ENCODE measurements at regions not wholly inside any gene's neighbourhood (a gene's known extent, or its start where the extent isn't known, plus 50 kb on each side); places are given as distances from the start of the nearest gene placed in this dataset.

DNA sequence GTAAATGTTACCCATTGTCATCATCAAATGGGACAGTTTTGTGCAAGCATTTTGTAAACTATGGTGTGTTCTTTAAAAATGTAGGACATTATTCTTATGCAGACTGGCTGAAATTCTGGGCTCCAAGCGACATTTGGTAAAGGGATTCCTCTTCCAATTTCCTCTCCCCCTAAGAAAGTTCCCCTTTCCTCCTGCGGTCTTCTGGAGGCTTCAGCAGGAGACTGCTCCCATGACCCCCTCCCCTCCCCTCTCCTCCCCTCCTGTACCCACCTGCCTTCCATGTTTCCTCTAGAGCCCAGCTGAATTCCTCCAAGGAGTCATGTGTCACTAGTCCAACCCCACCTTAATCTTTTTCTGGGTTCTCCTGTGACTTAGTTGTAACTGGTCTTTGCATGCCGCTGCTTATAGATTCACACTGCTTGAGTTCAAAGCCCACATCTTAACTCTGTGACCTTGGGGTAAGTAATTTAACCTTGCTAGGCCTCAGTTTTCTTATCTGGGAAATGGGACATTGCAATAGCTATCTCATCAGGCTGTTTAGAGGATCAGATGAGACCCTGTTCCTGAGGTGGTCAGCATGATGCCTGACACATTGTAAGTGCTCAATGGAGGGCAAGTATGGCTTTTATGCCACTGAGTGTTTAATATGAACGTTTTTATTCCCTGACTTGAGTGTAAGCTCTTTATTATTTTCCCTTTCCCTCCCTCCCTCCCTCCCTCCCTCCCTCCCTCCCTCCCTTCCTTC lies 69.9 kb upstream of the WDR26 start:
- DNase-seq, result no peak

DNA sequence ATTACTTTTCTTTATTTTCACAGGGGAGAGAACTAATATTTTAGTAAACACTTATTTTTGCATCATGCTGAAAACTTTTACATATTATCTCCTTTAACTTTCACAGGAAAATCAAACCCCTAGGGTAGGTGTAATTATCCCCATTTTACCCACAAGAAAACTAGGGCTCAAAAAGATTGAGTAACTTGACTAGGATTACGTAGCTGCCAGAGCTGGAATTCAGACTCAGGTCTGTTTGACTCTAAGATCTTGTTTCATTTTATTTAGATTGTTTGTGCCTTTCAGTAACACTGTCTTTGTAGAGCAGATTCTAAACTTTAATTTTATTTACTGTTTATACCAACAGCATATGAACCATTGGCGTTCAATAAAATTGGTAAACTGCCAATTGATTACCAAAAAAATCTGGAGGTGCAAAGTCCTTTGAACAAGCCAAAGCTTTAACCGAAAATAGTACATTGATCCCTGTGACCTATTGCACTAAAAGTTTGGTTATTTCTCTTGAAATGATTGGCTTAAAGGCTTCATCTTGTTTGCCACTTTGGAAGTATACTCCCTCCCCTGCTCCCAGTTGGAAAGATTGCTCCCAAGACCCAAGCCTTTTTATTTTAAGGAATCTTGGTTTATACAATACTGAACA lies 71.0 kb upstream of the WDR26 start:
- DNase-seq, result no peak

DNA sequence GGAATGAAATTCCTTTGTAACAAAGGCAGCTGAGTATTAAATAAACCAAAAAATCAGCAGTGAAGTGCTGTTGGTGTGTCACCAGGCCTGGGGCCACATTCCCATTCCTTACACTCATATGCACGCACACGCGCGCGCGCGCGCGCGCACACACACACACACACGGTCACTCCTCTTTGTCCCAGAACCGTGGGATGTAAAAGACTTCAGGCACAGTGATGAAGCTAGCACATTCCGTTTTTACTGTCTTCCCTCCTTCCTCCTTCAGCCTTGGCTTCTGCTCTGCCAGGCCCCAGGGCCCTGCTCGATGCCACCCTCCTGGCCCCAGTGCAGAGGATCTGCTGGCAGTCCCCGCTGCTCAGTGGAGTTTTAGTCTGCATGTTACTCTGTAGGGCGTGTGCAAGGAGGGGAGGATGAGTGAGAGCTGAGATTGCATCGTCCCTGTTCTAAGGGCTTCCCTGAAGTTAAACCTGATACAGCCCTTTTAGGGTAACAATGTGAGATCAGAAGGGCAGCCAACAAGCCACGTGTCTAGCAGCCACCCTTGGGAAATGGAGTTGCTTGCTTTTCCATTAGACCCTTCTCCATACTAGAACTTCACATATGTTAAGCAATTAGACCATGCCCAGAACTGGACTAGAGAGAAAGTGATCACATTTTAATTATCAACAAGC lies 71.7 kb upstream of the WDR26 start:
- DNase-seq, result no peak

DNA sequence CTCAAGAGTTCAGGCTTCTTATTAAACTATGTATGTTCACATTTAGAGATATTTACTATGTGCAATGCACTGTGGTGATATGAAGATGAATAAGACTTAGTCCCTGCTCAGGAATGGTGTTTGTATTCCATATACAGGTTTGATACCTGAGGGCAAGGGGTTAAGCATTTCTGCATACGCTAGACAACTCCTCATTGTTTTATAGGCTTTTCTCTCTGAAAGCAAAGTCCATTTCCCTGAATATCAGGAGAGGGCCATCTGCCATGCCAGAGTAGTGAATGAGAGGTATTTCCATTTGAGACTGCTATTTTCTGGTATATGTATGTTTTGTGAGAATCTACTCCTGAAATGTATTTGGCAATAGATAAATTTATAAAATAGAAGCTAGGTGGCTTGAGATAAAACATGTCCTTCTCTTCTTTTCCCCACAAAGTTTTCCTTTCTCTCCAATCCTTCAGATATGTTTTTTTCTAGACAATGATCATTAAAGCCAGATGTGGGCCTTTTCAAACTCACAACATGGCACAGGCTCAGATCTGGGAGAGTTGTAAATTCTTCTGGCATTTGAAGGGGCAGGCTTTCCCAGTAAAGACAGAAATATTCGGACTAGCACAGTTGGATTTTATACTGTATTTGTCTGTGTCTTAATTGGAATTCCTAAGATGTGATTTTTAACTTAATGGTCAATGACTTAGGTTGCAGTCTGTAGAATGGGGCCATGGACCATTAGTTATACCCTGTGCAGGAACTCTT lies 73.3 kb upstream of the WDR26 start:
- DNase-seq, result no peak

DNA sequence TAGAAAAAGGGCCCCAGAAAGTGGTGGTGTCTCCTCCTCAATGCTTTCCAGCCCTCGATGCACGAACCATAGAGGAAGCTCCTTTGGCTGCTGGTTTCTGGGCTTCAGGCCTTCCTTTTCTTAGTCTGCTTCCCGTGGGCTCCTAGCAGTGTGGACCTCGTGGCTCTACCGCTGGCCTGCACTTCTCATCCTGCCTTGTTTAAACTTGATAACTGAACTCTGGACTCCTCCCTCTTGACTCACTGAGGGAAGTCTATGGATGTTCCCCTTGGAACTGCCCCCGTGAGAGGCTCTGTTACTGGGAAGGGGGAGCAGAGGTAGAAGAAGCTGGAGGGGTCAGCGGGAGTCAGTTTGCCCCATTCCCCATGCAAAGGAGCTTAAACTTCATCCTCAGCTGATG lies 75.3 kb upstream of the WDR26 start:
- peak in 1 of 58 donors; percentile 5 for DNase-seq

DNA sequence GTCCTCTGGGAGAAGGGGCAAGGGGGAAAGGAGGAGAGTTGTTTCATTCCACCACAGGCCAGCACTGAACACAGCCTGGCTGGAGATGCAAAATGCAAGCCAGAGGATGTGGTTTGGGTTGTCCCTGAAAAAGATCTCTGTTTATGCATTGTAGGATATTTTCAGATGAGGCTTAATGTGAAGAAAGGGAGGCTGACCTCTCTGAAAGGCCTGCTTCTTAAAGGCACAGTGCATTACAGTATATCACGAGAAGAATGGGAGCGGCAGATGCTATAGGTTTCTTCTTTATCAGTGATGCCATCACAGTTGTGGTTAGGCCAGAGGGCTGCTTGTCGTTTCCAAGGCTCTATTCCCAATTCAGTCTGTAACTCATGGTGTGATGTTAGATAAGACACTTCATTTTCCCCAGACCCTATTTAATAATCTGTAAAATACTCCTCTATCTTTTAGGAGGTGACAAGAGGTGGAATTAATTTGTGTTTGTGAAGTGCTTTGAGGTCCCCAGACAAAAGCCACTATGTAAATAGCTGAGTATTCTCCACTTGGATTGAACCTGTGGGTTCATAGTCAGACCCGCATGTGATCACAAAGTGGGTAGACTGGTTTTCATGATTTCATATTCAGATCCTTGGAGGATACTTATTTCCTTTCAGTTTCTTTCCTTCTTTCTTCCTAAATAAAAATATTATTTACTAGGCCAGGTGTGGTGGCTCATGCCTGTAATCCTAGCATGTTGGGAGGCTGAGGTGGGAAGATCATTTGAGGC lies 76.5 kb upstream of the WDR26 start:
- no peak for DNase-seq

DNA sequence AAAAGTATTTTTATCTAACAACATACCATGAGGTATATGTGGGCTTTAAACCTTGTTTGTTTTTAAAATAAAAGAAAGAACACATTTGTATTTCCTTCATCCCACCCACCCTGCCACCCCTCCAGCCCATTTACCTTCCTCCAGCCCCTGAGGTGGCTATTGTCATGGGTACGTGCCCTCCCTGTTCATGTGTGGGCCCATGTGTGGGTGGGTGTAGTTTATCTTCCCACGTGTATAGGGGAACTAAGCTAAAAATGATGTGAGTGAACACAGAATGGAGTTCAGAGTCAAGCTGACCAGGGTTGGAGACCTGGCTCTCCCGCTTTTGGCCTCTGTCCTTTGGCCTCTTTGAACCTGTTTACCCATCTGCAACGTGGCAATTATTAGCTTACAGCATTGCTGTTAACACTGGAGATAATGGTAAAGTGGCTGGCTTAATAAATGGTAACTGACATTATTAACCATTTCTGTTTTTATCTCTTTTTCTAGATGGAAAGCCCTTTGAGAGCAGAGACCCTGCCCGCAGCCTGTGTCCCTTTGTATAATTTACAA lies 78.1 kb upstream of the WDR26 start:
- DNase-seq, result no peak

DNA sequence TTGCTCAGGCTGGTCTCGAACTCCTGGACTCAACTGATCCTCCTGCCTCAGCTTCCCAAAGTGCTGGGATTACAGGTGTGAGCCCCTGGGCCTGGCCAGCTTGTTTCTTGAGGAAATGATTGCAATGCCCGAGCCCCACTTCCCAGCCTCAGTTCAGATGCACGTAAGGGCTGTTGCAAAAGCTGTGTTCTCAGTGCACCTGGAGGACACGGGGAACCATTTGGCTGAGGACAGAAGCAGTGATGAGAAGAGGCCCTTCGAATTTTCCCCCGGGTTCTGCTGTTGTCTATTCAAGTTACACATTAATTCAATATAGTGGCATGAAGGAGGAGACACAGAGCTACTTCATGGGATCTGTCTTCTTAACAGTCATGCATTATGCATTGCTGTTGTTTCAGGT lies 78.8 kb upstream of the WDR26 start:
- DNase-seq, result no peak

DNA sequence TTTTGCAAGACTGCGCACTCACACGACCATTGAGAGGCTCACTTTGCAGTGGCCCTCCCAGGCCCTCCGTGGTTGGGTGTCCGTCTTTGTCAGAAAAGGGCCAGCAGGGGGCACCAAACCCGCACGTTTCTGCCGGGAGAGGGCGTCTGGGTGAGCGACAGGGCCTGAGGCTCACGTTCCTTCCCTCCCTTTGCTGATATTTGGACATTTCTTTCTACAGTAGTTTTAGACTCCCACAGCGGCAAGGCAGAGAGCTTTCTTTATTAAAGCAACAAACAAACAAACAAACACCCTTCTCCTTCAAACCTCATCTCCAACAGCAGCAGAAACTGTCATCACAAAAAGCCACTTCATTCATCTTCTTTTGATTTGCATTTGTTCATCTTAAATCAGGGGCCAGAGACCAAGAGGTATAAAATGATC lies 79.2 kb upstream of the WDR26 start:
- peak in 55 of 58 donors; percentile 19 to 86 (median 62) for DNase-seq

DNA sequence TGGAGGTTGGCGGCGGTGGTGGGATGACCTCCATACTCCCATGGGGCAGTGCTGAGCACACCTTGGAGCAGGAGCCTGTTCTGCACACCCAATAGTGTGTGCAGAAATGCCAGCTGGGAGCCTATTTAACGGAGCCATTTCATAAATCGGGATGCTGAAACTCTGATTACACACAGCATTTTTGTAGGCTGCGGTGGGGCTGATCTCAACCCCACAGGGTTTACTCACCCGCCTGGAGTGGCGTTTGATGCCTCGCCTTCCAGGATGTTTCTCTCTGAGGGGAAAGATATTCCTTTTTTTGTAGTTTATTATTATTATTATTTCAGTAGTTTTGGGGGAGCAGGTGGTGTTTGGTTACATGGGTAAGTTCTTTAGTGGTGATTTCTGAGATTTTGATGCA lies 82.6 kb upstream of the WDR26 start:
- no peak for DNase-seq

DNA sequence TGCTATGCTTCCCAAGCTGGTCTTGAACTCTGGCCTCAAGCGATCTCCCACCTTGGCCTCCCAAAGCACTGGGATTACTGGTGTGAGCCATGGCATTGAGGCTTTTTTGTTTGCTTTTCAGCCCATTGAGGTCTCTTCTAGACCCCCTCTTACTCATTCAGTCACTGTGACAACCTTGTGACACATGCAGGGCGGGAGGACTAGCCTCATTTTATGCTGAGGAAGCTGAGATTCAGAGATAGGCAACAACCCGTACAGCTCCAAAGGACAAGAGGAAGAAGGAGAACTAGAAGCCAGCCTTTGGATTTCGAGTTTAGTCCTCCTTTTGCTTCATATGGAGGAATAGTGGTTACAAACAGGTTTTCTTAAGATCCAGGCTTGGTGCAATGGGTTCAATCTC lies 83.9 kb upstream of the WDR26 start:
- no peak for DNase-seq

DNA sequence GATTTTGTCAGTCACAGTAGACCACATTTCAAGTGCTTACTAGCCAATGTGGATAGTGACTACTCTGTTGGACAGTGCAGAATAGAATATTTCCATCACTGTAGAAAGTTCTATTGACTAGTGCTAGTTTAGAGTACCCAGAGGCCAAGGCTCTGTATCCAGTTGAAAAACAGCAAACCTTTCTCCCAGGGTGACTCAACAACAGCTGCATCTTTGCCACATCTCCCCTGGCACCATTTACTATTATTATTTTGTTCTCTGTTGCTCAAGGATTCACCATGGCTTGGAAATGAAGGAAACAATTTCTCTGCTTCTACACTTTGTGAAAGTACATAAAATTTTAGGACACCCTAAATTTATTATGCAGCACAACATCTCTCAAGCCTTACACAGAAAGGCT lies 85.3 kb upstream of the WDR26 start:
- no peak for DNase-seq

DNA sequence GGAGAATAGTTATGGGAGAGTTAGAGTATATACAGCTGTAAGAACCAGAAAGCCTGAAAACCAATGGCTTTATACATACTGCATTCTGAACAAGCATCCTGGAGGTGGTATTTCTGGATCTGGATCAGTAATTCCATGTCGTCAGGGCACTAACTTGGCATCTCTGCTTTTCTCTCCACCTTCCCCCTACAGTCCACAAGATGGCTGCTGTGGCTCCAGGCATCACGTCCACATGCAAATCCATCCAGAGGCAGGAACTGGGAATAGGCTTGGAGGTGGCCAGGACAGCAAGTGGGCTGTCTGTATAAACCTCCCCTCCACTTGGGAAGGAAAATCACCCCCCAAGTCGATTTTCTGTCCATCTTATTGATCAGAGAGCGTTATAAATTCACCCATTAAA lies 86.2 kb upstream of the WDR26 start:
- no peak for DNase-seq

DNA sequence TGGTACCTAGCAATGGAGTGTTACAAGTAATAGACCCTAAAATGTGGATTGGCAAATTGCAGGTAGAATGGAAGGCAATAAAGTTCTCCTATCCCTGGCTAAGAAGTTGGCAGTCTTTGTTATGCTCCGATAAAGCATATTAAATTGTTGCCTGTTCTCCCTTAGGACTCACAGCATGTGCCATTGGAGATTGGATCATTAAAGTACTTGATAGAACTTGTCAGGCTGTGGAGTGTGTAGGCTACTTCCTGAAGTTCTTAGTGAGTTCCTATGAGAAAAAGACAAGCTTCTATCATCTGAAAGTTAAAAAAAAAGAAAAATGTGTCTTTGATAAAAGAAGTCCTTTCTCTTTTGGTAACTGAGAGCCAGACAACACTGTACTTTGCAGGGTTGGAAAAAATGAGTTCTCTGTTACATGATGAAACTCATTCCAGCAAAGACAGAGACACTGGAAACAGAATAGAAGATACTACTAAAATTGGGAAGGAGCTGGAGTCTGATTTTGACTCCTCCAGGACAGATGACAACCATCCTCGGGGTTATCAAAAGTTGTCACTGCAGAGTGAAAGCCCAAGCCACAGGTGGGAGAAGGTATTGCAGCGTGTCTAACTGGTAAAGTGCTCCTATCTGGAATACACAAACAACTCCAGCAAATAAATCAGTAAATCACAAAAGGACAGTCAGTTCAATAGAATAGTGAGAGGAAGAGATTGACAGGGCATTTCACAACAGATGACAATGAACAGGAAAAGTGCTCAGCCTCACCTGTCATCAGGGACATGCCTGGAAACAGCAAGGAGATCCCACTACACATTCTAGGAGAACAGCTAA lies 87.5 kb upstream of the WDR26 start:
- DNase-seq, result no peak

DNA sequence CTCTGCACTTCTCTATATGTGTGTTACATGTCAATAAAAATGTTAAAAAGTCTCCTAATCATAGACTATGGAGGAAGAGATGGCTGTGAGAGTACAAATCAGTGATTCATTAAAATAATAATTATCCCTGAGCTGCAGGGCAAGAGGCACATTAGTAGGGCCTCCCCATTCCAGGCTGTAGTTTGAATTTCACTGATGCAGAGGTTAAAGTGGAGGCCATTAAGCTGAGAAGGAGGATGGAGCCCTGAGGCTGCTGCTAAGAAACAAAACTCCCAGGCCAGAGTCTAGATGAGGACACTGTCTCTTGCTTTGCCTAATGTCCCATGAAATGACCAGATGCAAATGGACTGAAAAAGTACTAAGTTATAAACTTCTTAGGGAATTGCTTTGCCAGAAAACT lies 89.1 kb upstream of the WDR26 start:
- DNase-seq, result no peak

DNA sequence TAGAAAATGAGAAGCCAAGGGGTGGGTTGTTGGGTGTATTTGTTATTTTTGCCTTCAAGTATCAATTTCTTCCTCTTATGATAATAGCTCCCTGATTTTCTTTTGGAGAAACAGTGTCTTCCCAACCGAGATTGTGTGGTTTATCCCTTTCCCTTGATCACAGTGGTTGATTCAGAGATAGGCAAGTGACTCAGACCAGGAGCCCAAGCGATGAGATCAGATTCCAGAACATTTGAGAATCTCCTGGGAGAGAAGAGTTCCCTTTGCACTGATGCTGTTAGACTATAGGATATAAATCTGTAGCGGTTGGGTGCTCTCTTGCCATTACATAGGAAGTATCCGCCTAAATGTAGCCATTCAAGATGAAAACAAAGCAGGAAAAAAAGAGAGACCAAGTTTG lies 90.1 kb upstream of the WDR26 start:
- no peak for DNase-seq

DNA sequence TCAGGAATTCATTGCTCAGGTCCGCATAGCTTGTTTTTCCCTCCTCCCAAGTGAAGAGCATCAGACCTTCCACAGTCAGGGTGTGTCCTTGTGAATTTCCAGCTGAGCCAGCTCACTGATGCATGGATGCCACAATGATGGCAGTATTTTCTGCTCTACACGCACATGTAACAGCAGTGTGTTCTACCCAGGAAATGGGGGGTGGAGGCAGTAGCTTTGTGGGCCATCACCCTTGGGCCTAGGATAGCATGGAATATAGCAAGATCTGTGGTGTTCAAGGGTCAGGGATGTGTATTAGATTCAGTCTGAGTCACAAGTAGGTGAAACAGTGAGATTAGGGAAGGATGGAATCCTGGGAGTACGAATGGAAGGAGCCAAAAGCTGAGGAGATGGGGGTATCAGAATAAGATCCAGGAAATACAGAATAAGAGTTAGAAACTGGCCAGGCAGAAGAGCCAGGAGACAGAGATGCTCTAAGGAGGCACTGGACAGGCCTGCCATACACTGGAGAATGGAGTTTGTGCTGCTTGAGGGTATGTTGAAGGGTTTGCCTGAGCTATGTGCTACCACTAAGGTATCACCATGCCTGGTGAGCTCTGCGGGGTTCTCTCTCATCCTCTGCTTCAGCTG lies 90.6 kb upstream of the CNIH3 start:
- no peak for DNase-seq

DNA sequence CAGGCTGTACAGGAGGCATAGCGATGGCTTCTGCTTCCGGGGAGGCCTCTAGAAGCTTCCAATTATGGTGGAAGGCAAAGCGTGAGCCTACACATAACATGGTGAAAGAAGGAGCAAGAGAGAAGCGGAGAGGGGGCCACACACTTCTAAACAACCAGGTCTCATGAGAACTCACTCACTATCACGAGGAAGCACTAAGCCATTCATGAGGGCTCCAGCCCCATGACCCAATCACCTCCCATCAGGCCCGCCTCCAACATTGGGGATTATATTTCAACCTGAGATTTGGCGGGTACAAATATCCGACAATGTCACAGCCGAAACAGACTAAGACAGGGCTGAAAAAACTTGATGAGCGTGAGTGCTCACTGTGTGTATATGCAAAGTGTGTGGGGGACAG lies 89.3 kb upstream of the CNIH3 start:
- DNase-seq, result no peak

DNA sequence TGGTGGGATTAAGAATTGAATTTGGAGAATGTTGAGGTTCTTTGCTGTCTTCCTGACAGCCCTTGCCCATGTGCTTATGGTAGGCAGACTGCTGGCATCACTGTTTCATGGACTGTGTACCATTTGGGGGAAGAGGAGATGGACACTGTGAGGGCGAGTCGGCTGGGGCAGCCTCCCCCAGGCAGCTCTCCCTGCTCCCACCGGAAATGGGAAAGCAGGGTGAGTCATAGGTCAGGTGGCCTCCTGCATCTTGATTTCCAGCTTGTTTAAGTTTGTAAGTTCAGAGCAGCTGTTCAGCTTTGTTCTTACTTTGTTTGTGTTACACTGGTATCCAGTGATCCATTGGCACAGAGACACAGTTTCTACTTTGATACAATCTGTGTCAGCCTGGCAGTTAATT lies 87.2 kb upstream of the CNIH3 start:
- no peak for DNase-seq

DNA sequence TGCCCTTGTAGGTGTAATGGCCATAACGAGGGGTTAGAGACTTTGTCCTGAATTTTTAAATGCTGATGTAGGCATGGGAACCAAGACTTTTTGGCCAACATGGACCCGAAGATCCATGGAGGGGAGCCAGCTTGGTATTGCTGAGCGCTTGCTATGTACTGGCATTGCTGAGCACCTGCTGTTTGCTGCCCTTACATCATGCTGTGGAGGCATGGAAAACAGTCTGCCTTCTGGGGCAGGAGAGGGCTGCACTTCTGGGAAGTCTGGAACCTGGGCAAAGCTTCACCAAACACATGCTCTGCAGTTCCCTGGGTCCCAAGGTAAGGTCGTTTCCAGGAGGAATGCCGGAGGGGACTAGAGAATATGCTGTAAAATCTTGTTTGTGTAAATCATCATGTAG lies 86.3 kb upstream of the CNIH3 start:
- DNase-seq, result no peak

Measured in anterior cingulate cortex (tissue), 58 donors.